PFSK-1 (cell line): ENCODE measurements at regions not wholly inside any gene's neighbourhood (a gene's known extent, or its start where the extent isn't known, plus 50 kb on each side); places are given as distances from the start of the nearest gene placed in this dataset.

Experiments
- FOXP2 ChIP-seq: optimal IDR thresholded peaks from 2 replicates; pipeline ENCODE3; 2011; ENCODE audit warnings: borderline replicate concordance, control low read depth, inconsistent platforms; ENCODE audit not compliant: insufficient read depth; ENCODE audit errors: extremely low read length, extremely low read depth
- POLR2AphosphoS5 ChIP-seq: IDR thresholded peaks from 2 replicates; pipeline ENCODE4 v1.6.1; 2012; ENCODE audit warnings: low read depth, mild to moderate bottlenecking, control low read depth, low read length, moderate library complexity
- REST ChIP-seq, 2 experiments: IDR thresholded peaks; 2 replicates each; pipeline versions ENCODE4 v1.6.1 to v1.8.0; 2011 to 2012; ENCODE audit warnings: low read depth in 2 of 2, low read length in 2 of 2, control low read depth in 1 of 2, inconsistent platforms in 1 of 2, mild to moderate bottlenecking in 1 of 2, moderate library complexity in 1 of 2; ENCODE audit not compliant: insufficient read depth in 1 of 2
- SIN3A ChIP-seq: IDR thresholded peaks from 2 replicates; pipeline ENCODE4 v1.6.1; 2012; ENCODE audit warnings: mild to moderate bottlenecking, low read length, moderate library complexity, borderline replicate concordance; ENCODE audit not compliant: insufficient read depth
- TAF1 ChIP-seq: IDR thresholded peaks from 2 replicates; pipeline ENCODE4 v1.6.1; 2012; ENCODE audit warnings: low read length, control low read depth, borderline replicate concordance; ENCODE audit not compliant: insufficient read depth

DNA sequence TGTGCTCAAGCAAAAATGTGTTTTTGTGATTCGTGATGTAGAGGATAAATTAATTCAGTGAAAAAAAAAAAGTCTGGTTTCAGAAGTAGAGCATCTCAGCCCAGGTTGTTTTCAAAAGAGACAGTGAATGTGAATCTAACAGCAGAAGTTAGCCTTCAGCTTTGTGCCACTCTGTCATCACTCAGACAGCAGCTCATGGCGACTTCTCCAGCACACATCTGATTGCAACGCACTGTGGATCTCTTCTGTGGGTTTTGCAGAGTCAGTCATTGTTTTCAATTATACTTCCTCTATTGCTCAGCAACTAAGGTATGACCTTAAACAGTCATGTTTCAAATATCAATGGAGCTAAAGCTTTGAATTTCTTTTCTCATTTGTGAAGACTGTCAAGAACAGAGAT, 335.5 kb upstream of the POU3F2 start:
- no peak for TF ChIP-seq REST (IDR thresholded peaks at IDR 0.05; ENCODE audit: insufficient read depth in 1 of 2, low read depth in 2 of 2, low read length in 2 of 2)
- TF ChIP-seq POLR2AphosphoS5: no peak
- no peak for TF ChIP-seq SIN3A
- no peak for TF ChIP-seq TAF1
- no peak for TF ChIP-seq FOXP2

GRCh38 chr6:98514073-98514720, 320.2 kb upstream of the POU3F2 start:
- no peak for TF ChIP-seq FOXP2
- no peak for TF ChIP-seq POLR2AphosphoS5
- no peak for TF ChIP-seq SIN3A
- TF ChIP-seq TAF1: no peak
- TF ChIP-seq REST (IDR thresholded peaks at IDR 0.05; ENCODE audit: insufficient read depth in 1 of 2, low read depth in 2 of 2, low read length in 2 of 2): no peak

- TF ChIP-seq POLR2AphosphoS5 (no peak), TAF1 (no peak), REST (IDR thresholded peaks at IDR 0.05; ENCODE audit: insufficient read depth in 1 of 2, low read depth in 2 of 2, low read length in 2 of 2) (no peak), SIN3A (no peak), FOXP2 (no peak)
These were observed 319.6 kb upstream of the POU3F2 start for GRCh38 chr6:98514796-98515195.

DNA sequence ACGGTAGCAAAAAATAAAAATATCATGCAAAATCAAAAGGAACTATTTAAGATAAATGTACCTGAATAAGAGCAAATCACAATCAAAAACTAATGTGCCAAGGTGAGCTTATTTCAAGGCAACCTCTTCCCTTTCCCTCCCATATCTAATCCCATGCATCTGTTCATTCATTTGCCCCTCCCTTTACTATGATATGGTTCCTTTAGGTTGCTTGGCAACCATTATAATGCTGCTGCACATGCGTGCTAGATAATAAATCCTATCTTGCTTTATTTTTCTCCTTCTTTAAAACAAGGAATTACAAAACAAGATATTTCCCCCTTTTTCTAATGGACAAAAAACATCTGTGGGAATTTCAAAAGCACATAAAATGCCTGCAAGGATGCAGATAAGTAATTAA, 318.2 kb upstream of the POU3F2 start:
- TF ChIP-seq FOXP2: no peak
- no peak for TF ChIP-seq TAF1
- TF ChIP-seq SIN3A: no peak
- no peak for TF ChIP-seq POLR2AphosphoS5
- TF ChIP-seq REST (IDR thresholded peaks at IDR 0.05; ENCODE audit: insufficient read depth in 1 of 2, low read depth in 2 of 2, low read length in 2 of 2): no peak

GRCh38 chr6:98516866-98517265, 317.5 kb upstream of the POU3F2 start:
- TF ChIP-seq FOXP2: no peak
- TF ChIP-seq TAF1: no peak
- TF ChIP-seq REST (IDR thresholded peaks at IDR 0.05; ENCODE audit: insufficient read depth in 1 of 2, low read depth in 2 of 2, low read length in 2 of 2): no peak
- no peak for TF ChIP-seq SIN3A
- TF ChIP-seq POLR2AphosphoS5: no peak
